Erythroblast (primary cell): ENCODE measurements at regions not wholly inside any gene's neighbourhood (a gene's known extent, or its start where the extent isn't known, plus 50 kb on each side); places are given as distances from the start of the nearest gene placed in this dataset.

Source experiments
- GATA1 ChIP-seq: IDR thresholded peaks from 2 replicates; pipeline ENCODE4 v1.6.1; 2011; ENCODE audit warnings: low read depth, mild to moderate bottlenecking, control low read depth, low read length, moderate library complexity
- POLR2A ChIP-seq: IDR thresholded peaks from 2 replicates; pipeline ENCODE4 v1.6.1; 2011; ENCODE audit warnings: mild to moderate bottlenecking, low read length

- TF ChIP-seq POLR2A (no peak), GATA1 (no peak)
These were observed 1367.1 kb downstream of the XPNPEP1 start for GRCh38 chr10:108556186-108556585.
